ENCODE measurements at regions not wholly inside any gene's neighbourhood (a gene's known extent, or its start where the extent isn't known, plus 50 kb on each side); places are given as distances from the start of the nearest gene placed in this dataset.
"Not testable (repeated sequence)": the region's sequence is repeated elsewhere in the genome, so short reads cannot be mapped to it uniquely, and the experiment has no call there.

- no peak for DNase-seq (ENCODE audit: low spot score)
Measured at GRCh38 chr16:59336136-59336695, 602.1 kb upstream of the GOT2 start.

DNA sequence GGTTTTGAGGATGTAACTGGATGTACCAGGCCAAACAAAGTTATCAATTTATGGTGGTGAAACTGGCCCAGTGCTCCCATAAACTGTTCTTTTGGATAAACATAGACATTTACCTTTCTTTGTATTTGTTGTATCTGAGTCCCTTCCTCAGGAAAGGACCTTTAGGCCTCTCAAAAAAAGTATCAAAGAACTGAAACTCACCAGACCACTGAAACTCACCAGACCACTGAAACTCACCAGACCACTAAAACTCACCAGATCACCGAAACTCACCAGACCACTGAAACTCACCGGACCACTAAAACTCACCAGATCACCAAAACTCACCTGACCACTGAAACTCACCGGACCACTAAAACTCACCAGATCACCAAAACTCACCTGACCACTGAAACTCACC, 597.6 kb upstream of the GOT2 start:
- not testable (repeated sequence) for DNase-seq (ENCODE audit: low spot score)

DNA sequence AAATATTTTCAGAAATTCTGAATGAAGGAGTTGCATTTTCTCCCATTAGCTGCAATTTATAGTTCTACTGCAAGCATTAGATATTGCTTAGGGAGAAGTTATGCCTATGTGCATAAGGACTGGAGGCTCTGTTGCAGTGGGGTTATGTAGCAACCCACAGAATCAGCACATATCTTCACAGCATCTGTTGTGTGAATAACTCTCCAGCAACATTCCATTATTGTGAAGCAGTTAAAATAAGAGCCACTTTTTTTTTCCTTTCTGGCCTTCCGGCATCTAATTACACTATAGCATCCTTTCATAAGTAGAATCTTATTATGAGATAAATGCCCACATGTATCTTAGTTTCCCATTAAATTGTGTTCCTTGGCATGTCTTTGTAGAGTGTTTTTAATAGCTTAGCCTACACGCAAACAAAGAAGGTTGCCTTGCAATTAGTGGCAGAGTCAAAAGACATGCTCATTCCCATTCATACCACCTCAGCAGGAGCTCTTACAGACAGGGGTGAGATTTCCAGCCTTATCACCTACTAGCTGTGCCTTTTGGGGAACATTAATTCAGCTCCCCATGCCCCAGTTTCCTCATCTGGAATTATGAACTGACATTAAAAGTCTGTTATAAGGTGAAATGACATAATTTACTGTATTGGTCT, 596.0 kb upstream of the GOT2 start:
- DNase-seq (ENCODE audit: low spot score) = no peak

DNA sequence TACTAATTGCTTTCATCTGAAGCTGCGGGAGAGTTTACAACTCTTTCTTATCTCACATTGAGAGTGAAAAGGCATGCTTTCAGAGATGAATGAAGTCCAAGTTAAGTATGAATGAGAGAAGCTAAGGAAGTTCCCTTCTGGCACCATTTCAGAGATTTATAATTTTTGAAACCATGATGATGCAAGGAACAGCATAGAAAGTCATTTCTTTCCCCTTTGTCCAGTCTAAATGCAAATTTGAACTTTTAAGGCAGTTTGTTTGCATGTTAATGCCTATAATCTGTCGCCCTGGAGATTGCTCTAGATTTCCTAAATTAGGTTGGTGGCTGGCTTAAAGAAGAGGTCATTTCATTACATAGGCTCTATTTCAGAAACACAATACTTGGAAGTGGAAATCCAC, 594.8 kb upstream of the GOT2 start:
- DNase-seq (ENCODE audit: low spot score) = no peak

- DNase-seq (ENCODE audit: low spot score) = no peak
Measured at GRCh38 chr16:59327894-59328293, 593.8 kb upstream of the GOT2 start.

DNA sequence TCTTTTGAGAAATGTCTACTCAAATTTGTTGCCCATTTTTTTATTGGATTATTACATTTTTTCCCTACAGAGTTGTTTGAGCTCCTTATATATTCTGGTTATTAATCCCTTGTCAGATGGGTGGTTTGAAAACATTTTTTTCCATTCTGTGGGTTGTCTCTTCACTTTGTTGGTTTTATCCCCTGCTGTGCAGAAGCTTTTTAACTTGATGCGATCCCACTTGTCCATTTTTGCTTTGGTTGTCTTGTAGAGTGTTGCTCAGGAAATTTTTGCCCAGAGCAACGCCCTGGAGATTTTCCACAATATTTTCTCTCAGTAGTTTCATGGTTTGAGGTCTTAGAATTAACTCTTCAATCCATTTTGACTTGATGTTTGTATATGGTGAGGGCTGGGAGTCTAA, 592.8 kb upstream of the GOT2 start:
- DNase-seq (ENCODE audit: low spot score) = no peak

DNA sequence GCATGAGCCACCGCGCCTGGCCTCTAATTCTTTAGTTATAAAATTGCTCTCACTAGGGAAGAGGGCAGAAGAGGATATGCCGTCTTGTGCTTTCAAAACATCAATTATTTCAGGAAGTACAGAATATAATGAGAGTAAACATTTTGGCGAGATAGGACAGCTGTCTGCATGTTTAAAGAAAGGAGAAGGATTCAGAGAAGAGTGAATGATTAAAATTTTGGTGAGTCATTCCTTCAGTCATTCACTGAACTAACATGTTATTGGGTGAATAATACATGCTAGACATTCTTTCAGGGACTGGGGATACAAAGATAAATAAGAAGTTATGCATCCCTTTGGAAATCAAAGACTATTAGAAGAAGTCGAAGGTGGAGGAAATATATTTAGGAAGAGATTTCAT, 590.3 kb upstream of the GOT2 start:
- no peak for DNase-seq (ENCODE audit: low spot score)

DNA sequence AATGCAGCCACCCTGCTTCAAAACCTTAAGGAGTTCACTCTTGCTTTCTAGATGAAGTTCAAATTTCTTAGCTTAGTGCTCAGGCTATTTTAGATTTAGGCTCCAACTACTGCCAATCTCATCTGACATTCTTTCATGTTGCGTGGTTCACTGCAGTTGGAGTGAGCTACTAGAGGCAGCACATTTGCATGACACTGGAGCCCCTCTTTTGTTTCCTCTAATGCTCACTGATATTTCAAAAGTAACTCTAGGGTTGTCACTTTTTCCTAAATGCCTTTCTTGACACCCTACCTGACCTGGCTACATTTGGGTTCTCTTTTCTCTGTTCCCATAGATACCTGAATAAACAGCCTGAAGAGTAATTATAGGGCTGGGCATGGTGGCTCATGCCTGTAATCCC, 586.5 kb upstream of the GOT2 start:
- no peak for DNase-seq (ENCODE audit: low spot score)

GRCh38 chr16:59319871-59320270, 585.8 kb upstream of the GOT2 start:
- no peak for DNase-seq (ENCODE audit: low spot score)

DNA sequence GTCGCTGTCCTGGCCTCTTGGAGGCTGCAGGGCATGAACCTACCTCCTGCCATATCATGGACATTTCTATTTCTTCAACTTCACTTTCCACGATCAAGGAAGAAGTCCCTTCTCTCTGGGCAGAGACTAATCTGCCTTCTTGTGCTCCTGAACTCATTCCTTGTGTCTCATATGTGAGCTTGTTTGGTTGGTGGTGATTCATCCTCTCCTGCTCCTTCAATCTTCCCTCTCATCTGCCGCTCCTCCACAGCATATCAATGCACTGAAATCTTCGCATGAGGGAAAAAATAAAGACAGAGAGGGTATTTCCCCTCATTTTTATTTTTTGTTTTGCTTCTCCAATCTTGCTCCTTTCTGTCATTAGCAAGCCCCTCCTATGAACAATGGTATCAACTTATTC, 571.7 kb upstream of the GOT2 start:
- DNase-seq (ENCODE audit: low spot score) = no peak

- DNase-seq (ENCODE audit: low spot score) = no peak
Measured at GRCh38 chr16:59296888-59297287, 562.8 kb upstream of the GOT2 start.

- no peak for DNase-seq (ENCODE audit: low spot score)
Measured at GRCh38 chr16:59295993-59296736, 562.0 kb upstream of the GOT2 start.

GRCh38 chr16:59295474-59295873, 561.4 kb upstream of the GOT2 start:
- no peak for DNase-seq (ENCODE audit: low spot score)

GRCh38 chr16:59290718-59291117, 556.6 kb upstream of the GOT2 start:
- no peak for DNase-seq (ENCODE audit: low spot score)

DNA sequence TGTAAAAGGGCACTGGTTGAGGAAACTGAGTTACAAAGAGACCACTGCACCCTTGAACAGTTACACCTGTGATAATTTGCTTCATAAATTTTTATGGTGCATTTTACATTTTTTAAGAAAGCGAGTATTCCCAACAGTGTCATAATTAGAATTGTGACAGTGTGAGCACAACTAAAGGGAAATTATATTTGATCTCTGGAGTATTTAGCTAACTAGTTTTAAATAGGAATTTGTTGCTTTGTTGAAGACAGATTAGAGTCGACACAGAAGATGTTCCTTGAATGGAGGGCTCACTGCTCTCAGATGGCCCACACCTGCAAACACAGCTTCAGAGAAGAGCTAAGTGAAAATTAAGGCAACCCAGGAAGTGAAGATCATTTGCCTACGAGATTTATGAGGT, 555.0 kb upstream of the GOT2 start:
- no peak for DNase-seq (ENCODE audit: low spot score)

DNA sequence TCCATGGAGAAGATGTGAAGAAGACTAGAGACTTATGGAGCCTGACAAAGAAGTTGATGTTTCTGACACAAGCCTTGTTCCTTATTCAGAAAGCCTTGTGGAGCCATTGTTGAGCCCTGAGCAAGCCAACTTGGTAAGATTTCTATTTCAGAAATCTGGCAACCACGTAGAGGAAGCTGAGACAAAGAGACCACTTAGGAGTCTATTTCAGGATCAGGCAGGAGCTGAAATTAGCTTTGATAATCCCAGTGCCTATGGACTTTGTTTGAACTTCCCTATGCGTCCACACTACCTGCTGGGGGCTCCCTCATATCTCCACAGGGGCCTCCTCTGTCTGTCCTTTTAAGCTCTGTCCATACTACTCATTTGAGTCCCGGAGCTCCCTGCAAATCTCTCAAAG, 540.0 kb upstream of the GOT2 start:
- DNase-seq (ENCODE audit: low spot score) = no peak

DNA sequence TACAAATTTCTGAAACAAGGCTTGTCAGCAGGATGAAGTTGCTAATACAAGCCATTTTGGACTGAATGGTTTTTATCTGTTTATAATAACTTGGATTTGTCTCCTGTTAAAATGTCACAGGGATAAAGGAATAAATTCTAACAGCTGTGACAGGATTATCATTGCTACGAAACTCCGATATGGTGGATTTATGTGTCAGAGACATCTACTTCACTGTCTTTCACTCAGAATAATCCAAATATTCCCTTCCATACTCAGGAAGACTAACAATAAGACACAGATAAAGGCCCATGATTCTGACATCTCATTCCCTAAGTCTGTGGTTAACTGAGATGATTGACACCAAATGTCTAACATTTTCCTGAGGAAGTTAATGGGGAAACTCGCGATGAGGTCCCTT, 529.8 kb upstream of the GOT2 start:
- DNase-seq (ENCODE audit: low spot score) = no peak

DNA sequence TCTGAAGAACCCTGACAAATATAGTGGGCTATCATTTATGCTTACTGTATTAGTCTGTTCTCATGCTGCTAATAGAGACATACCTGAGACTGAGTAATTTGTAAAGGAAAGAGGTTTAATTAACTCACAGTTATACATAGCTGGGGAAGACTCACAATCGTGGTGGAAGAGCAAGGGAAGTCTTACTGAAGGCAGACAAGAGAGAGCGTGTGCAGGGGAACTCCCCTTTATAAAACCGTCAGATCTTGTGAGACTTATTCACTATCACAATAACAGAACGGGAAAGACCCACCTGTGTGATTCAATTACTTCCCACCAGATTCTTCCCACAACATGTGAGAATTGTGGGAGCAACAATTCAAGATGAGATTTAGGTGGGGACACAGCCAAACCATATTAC, 526.8 kb upstream of the GOT2 start:
- DNase-seq (ENCODE audit: low spot score) = no peak

- DNase-seq (ENCODE audit: low spot score) = no peak
Measured at GRCh38 chr16:59259950-59260319, 525.8 kb upstream of the GOT2 start.

DNA sequence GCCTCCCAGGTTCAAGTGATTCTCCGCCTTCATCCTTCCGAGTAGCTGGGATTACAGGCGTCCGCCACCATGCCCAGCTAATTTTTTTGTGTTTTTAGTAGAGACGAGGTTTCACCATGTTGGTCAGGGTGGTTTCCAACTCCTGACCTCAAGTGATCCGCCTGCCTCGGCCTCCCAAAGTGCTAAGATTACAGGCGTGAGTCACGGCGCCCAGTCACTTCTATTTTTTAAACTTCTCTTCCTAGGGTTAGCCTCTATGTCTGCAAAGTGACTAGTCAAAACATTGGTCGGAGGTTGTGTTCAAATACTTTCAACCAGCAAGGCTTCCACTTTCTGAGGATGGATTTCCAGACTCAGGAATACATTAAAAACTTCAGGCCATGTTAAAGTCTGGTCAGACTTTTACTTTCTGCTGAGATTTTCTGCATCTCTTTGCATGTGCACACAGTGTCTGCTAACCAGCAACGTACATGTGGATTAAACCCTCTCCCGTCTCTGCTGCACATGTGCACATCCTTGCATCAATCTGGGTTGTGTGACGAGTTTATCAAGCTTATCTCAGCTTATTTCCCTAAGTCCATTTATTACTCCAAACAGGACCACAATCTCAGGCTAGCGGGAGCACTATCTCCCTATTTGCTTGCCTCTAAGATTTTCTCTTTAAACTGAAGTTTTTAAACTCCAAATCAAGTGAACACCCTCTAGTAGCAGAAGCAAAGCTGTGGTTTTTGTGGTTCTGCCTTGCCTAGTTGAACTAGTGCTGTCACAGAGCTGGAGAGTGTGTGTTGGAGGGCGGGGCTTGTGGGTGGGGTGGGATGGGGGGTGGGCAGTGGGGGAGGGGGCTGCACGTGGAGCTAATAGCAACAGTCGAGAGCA, 525.2 kb upstream of the GOT2 start:
- DNase-seq (ENCODE audit: low spot score) = no peak

GRCh38 chr16:59252317-59252716, 518.2 kb upstream of the GOT2 start:
- no peak for DNase-seq (ENCODE audit: low spot score)

DNA sequence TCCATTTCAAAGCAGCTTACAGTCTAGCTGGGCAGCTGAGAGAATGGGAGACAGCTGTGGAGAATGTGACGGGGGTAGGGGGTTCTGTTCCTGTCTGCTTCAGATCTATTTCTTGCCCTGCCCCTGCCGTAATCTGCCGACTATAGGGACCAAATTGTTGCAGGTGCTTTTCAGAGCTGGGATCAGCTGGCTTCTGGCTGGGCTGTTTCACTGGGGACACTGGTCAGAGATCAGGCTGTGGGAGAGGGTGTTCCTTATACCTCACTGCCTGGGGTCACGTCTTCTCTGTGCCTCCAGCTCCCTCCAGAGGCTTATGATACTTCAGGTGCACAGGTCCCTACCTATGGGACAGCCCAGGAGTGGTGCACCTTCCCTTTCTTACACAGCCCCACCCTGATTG, 514.9 kb upstream of the GOT2 start:
- DNase-seq (ENCODE audit: low spot score) = no peak

DNA sequence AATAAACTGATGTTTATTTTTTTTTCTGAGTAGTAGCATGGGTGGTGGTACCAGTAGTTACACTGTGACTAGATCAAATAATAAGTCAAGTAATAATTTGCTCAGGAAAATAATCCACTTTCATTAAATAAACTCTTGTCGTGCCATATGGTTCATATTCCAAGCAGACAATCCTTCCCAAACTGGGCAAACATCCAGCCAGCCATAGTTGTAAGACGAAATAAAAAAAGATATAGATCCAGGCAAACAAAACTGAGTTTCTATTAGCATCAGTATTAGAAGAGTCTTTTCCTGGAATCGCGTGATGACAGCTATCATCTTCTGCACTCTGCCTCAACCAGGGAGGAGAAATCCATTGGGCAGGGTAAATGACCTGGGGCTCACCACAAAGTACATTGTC, 508.4 kb upstream of the GOT2 start:
- DNase-seq (ENCODE audit: low spot score) = no peak

Data from mucosa of gallbladder (tissue), 1 donor.